ENCODE measurements at regions not wholly inside any gene's neighbourhood (a gene's known extent, or its start where the extent isn't known, plus 50 kb on each side); places are given as distances from the start of the nearest gene placed in this dataset.
"Not testable (repeated sequence)": the region's sequence is repeated elsewhere in the genome, so short reads cannot be mapped to it uniquely, and the experiment has no call there.

- DNase-seq, result no peak
Measured at GRCh38 chr20:52049001-52049731, 142.4 kb downstream of the ZFP64 start.

- peak; percentile 49 for DNase-seq
Measured at GRCh38 chr20:52047811-52048764, 143.5 kb downstream of the ZFP64 start.

GRCh38 chr20:52041966-52042365 is 149.6 kb downstream of the ZFP64 start:
- no peak for DNase-seq

GRCh38 chr20:52039790-52040189 is 151.8 kb downstream of the ZFP64 start:
- no peak for DNase-seq

GRCh38 chr20:52038632-52039031 is 152.9 kb downstream of the ZFP64 start:
- DNase-seq, result not testable (repeated sequence)

- DNase-seq, result no peak
Measured at GRCh38 chr20:52037370-52037769, 154.2 kb downstream of the ZFP64 start.

- no peak for DNase-seq
Measured at GRCh38 chr20:52035977-52036376, 155.6 kb downstream of the ZFP64 start.

GRCh38 chr20:52035498-52035897 is 156.1 kb downstream of the ZFP64 start:
- no peak for DNase-seq

- DNase-seq, result no peak
Measured at GRCh38 chr20:52034581-52034980, 157.0 kb downstream of the ZFP64 start.

GRCh38 chr20:52033313-52033712 is 158.3 kb downstream of the ZFP64 start:
- no peak for DNase-seq

- DNase-seq, result not testable (repeated sequence)
Measured at GRCh38 chr20:52032304-52032683, 159.3 kb downstream of the ZFP64 start.

- peak; percentile 38 for DNase-seq
Measured at GRCh38 chr20:52031563-52032303, 159.8 kb downstream of the ZFP64 start.

GRCh38 chr20:52031206-52031562 is 160.4 kb downstream of the ZFP64 start:
- DNase-seq, result no peak

GRCh38 chr20:52029129-52029528 is 162.4 kb downstream of the ZFP64 start:
- DNase-seq, result not testable (repeated sequence)

GRCh38 chr20:52025938-52026337 is 165.6 kb downstream of the ZFP64 start:
- DNase-seq, result no peak

- DNase-seq, result no peak
Measured at GRCh38 chr20:52019313-52019712, 172.3 kb downstream of the ZFP64 start.

GRCh38 chr20:52017669-52018317 is 173.8 kb downstream of the ZFP64 start:
- no peak for DNase-seq

- no peak for DNase-seq
Measured at GRCh38 chr20:52016022-52016421, 175.6 kb downstream of the ZFP64 start.

- no peak for DNase-seq
Measured at GRCh38 chr20:52015155-52015554, 176.4 kb downstream of the ZFP64 start.

- no peak for DNase-seq
Measured at GRCh38 chr20:52012079-52012478, 179.5 kb downstream of the ZFP64 start.

GRCh38 chr20:52011093-52011492 is 180.5 kb downstream of the ZFP64 start:
- no peak for DNase-seq

GRCh38 chr20:52010541-52010940 is 181.0 kb downstream of the ZFP64 start:
- DNase-seq, result no peak

GRCh38 chr20:52008874-52009273 is 182.7 kb downstream of the ZFP64 start:
- no peak for DNase-seq
